ENCODE measurements at regions not wholly inside any gene's neighbourhood (a gene's known extent, or its start where the extent isn't known, plus 50 kb on each side); places are given as distances from the start of the nearest gene placed in this dataset.

DNA sequence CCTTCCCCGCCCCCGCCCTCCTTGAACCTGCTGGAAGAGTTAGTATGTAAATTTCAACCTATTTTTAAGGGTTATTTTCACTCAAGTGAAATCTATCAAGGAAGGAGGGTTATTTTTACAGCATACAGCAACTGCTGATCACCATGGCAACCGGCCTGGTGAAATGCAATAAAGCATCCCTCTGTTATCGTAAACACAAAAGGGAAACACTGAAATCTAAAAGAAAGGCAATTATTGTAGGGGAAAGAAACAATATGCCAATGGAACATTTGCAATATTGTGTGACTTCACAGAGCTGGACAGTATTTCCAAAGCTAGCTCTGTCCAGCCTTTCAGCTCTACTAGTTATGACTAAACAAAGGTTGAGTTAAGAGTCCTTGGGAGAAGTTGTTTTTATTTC, 588.3 kb upstream of the PBX1 start:
- no peak for TF ChIP-seq ZNF138 (tag by site-specific recombination; IDR thresholded peaks at IDR 0.05; ENCODE audit: borderline replicate concordance)
- TF ChIP-seq, protein P1, sequence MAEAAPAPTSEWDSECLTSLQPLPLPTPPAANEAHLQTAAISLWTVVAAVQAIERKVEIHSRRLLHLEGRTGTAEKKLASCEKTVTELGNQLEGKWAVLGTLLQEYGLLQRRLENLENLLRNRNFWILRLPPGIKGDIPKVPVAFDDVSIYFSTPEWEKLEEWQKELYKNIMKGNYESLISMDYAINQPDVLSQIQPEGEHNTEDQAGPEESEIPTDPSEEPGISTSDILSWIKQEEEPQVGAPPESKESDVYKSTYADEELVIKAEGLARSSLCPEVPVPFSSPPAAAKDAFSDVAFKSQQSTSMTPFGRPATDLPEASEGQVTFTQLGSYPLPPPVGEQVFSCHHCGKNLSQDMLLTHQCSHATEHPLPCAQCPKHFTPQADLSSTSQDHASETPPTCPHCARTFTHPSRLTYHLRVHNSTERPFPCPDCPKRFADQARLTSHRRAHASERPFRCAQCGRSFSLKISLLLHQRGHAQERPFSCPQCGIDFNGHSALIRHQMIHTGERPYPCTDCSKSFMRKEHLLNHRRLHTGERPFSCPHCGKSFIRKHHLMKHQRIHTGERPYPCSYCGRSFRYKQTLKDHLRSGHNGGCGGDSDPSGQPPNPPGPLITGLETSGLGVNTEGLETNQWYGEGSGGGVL (tag by site-specific recombination; IDR thresholded peaks at IDR 0.05), result no peak
- TF ChIP-seq KLF9 (tag by site-specific recombination; IDR thresholded peaks at IDR 0.05; ENCODE audit: low read depth), result no peak
- TF ChIP-seq, protein P2, sequence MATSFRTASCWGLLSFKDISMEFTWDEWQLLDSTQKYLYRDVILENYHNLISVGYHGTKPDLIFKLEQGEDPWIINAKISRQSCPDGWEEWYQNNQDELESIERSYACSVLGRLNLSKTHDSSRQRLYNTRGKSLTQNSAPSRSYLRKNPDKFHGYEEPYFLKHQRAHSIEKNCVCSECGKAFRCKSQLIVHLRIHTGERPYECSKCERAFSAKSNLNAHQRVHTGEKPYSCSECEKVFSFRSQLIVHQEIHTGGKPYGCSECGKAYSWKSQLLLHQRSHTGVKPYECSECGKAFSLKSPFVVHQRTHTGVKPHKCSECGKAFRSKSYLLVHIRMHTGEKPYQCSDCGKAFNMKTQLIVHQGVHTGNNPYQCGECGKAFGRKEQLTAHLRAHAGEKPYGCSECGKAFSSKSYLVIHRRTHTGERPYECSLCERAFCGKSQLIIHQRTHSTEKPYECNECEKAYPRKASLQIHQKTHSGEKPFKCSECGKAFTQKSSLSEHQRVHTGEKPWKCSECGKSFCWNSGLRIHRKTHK (tag by site-specific recombination; IDR thresholded peaks at IDR 0.05), result no peak
- no peak for TF ChIP-seq KLF16 (tag by site-specific recombination; IDR thresholded peaks at IDR 0.05)
- TF ChIP-seq, protein P3, sequence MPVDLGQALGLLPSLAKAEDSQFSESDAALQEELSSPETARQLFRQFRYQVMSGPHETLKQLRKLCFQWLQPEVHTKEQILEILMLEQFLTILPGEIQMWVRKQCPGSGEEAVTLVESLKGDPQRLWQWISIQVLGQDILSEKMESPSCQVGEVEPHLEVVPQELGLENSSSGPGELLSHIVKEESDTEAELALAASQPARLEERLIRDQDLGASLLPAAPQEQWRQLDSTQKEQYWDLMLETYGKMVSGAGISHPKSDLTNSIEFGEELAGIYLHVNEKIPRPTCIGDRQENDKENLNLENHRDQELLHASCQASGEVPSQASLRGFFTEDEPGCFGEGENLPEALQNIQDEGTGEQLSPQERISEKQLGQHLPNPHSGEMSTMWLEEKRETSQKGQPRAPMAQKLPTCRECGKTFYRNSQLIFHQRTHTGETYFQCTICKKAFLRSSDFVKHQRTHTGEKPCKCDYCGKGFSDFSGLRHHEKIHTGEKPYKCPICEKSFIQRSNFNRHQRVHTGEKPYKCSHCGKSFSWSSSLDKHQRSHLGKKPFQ (tag by site-specific recombination; IDR thresholded peaks at IDR 0.05), result no peak

All from HEK293 (cell line).